Body of pancreas (tissue), 4 donors: ENCODE measurements at regions not wholly inside any gene's neighbourhood (a gene's known extent, or its start where the extent isn't known, plus 50 kb on each side); places are given as distances from the start of the nearest gene placed in this dataset.
A peak's percentile ranks its signal among the peaks of the same experiment; 100 is the strongest.

ENCODE experiments used
- CTCF ChIP-seq, 7 experiments: fragments of 450-650 bp in 4 of 7; fragments of 200-600 bp in 3 of 7; sonication (generic) in 3 of 7; IDR thresholded peaks; one replicate each; pipeline ENCODE4 v1.5.1; 2016 to 2019; ENCODE audit warnings: antibody characterized with exemption in 7 of 7
- POLR2A ChIP-seq, 3 donors: fragments of 450-650 bp; IDR thresholded peaks; one replicate each; pipeline ENCODE4 v1.6.1; 2016; ENCODE audit warnings: antibody characterized with exemption in 3 of 3, mild to moderate bottlenecking in 2 of 3

- peak in 4 of 7 experiments; percentile 29 to 42 (median 38) for TF ChIP-seq CTCF (IDR thresholded peaks at IDR 0.05)
- peak; percentile 57 to 77 (median 70) for TF ChIP-seq POLR2A (IDR thresholded peaks at IDR 0.05)
Observed at GRCh38 chr14:34059925-34060650, 109.2 kb upstream of the EGLN3 start.
